ENCODE measurements at regions not wholly inside any gene's neighbourhood (a gene's known extent, or its start where the extent isn't known, plus 50 kb on each side); places are given as distances from the start of the nearest gene placed in this dataset.
A peak's percentile ranks its signal among the peaks of the same experiment; 100 is the strongest.

DNA sequence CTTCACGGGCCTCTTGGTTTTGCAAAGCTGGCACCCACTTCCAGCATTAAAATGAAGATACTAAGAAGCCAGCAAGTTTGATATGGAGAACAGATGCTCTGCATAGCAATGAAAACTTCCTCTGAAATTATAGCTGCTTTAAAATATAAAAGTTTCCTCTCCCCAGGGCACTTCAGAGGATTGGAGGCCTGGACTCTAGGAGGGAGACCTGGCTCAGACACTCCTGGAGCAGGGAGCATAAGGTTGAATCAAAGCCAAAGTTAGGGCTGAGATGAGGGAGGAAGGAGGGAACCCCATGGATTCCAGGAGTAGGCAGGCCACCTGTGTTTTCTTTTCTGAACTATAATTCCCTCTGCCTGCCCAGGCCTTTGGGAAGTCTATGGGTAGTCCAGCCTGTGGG lies 176.0 kb upstream of the RPL38 start:
- no peak for DNase-seq

- no peak for DNase-seq
Observed at GRCh38 chr17:74028354-74029116, 174.9 kb upstream of the RPL38 start.

DNA sequence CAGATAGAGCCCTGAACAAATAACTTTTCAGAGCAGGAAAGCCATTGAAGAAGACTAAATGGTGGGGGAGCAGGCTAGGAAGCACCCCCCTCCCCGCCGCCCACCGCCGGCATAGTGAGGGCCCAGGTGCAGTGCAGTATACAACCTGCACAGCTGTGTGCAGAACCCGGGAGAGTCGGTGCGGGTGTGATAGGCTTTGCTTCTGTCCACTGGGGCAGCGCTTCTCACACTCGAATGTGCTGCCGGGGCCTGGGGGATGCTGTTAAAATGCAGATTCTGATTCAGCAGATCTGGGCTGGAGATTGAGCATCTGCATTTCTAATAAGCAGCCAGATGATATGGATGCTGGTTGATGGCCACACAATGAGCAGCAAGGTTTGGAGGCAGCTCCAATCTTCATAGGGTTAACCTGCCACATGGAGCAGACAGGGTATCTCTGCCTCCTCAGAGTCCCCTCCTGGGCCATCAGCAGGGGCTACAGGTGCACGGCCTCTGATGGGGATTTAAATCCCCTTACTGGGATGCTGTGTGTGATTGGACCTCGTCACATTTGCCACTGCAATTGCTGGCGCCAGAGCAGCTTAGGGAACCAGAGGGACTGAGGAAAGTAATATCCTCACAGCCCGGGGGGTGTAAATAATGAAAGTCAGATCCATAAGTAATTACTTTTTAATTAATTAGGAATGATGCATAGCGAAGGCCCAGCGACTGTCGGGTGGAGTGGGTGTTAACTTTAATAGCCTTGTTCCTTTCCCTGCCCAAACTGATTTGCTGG lies 172.0 kb upstream of the RPL38 start:
- DNase-seq: no peak

DNA sequence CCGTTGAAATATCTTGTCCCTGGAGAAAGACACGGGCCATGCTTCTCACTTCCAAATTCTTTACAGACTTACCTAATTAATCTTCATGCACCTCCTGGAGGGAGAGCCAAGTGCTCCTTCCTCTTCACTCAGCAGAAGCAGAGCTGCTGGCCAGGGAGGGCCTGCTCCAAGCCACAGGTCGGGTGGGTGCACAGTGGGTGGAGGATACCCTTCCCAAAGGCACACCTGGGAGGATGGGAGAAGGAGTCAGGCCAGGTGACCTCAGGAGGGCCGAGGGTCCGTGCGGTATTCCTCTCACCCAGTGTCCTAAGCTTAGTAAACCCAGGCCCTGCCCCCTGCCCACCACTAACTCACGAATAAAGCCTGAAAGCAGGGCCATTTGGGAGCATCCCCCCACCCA lies 171.3 kb upstream of the RPL38 start:
- no peak for DNase-seq

DNA sequence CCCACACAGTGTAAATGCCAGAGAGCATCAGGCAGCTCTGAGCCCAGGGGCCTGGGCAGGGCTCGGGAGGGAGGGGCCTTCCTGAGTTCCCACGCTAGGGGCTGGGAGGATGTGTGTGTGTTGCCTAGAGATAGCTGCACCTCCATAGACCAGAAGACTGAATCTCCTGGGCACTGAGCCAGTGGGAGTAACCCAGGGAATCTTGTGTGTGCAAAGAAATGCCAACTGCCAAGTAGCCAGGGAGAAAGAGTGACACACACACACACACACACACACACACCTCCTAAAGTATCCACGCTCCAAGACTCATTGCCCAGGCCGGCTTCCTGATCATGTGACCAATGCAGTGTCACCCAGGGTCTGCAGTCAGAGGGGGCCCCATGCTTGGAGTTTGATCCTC lies 166.2 kb upstream of the RPL38 start:
- peak; percentile 46 for DNase-seq

DNA sequence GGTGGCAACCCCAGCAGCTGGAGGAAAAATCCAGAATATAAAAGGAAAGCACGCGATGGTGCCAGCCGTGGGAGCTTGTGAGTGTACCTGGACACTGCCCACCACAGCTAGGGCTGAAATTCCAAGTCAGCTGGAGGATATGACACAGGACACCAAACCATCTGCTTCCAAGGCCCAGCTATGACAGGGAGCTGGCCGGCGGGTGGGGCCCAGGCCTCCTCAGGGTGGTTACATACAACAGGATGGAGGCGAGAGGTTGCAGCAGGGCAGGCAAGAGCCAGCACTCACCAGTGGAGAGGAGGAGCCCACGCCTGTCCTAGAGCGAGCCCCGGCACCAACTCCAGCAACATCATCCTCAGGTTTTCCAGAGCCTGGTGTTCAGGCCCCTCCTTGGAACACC lies 163.2 kb upstream of the RPL38 start:
- no peak for DNase-seq

DNA sequence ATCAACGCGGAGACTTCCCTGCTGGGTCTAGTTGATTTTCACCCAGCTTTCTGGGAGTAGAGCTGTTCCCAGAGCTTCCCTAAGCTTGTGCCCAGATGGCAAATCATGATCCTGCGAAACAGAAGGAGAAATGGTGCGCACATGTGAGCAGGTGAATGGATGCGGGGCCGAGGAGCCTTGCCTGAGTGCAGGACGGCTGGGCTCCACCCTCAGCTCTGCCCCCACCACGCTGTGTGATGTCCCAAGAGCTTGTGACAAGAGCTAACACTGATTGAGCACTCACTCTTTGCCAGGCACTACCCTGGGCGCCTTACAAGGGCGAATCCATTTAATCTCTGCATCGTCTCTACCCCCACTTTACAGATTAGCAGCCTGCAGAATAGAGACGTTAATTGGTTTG lies 162.7 kb upstream of the RPL38 start:
- no peak for DNase-seq

DNA sequence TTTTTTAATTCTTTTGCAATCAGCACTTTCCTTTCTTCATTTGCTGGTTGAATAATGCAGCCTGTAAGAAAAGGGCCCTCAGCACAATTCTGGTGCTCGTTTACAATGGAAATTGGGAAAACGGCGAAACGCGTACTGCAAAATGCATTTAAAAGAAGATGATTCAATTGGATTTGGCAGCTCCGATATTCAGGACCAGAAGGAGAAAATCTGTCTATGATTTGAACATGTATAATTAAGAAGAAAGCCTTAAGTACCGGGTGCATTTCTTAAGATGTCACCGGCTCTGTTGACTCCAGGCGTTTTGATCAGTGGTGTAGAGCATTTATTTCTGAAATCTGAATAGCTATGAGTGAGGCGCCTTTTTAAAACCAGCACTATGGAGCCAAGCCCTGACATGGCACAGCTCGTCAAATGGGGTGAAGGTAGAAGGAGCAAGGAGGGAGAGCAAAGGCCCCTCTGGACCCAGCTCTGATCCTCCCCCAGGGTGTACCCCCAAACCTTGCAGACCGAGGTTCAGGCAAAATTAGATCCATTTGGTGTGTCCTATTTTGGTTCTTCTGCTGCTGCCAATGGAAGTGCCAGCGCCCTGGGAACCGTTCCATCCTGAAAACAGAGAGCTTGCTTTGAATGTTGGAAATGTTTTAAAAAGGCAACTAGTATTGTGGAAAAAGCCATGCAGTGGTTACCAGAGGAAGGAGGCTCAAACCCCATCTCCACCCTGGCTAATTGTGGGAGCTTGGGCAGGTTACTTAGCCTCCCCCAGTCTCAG lies 161.4 kb upstream of the RPL38 start:
- no peak for DNase-seq

DNA sequence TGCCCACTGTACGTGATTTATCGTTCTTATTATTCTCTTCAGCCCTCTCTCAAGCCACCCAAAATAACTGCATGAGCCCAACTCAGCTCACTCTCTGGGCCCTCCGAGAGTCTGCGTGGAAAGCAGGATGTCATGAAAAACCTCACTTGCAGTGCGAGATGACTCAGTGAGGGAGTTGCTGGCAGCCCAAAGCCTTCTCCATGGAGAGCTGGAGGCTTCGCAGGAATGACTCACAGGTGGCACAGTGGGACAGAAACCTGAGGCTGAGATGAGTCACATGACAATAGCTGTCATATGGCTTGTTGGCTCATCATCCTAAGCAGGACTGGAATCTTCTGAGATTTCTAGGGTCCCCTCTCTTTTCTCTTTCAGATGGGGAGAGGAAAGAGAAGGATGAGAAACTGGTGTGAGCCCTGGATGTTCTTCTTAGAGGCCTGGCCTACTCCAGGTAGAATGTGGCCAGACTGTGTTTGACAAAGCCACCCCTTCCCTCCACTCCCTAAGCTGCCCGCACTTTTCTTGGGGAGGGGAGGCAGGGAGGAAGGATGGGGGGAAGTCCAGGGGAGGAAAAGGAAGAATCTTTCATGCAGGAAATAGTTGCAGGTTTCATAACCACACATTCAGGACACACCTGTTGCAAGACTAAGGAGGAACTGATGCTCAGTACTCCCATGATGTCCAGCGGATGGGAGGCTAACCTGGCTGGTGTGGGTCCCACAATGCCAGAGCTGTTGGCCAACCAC lies 160.6 kb upstream of the RPL38 start:
- peak; percentile 64 for DNase-seq

DNA sequence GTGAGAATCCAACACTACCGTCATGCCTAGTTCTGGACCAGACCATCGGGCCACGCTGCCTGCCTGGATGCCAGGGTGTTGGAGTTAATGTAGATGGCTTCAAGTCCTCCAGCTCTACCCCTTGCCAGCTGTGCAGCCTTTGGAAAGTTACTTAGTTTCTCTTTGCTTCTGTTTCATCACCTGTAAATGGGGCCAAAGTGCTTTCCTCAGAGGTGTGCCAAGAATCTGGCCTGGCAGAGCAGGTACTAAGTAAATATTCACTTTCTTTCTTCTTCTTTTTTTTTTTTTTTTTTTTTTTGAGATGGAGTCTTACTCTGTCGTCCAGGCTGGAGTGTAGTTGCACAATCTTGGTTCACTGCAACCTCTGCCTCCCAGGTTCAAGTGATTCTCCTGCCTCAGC lies 159.5 kb upstream of the RPL38 start:
- no peak for DNase-seq

- DNase-seq: no peak
Observed at GRCh38 chr17:74045608-74046280, 157.7 kb upstream of the RPL38 start.

DNA sequence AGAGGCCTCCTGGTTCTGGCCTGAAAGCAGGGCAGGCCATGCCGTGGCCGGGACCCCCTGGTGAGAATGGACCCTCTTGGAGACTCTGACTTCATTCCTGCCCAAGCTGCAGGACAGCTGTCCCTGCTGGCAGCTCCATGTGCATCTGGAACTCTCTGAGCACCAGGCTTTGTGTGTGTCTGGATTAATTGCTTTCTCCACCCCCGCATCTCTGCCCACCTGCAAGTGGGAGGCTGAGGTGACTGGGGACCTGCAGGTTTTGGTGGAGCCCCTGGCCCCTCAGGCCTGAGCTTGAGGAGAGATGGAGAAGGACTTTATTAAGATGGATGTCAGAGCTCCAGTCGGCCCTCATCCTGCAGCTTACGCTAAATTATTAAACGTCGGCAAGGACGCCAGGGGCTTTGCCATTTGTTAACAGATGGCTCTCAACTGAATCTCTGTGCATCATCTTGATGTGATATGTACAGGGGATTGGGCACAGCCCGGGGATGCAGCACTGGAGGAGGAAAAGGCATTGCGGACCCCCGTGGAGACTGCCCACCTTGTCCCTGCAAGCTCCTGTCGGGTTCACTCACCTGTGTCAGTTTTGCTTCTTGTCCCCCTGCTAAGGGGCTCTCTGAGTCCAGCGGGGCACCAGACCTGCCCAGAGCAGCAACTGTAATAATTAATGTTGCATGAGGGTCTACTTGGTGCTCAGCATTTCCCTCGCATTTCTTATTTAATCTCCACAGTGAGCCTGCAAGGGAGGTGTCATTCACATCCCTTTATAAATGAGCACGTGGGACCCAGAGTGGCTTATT lies 154.1 kb upstream of the RPL38 start:
- DNase-seq: no peak

- DNase-seq: no peak
Observed at GRCh38 chr17:74049967-74050458, 153.5 kb upstream of the RPL38 start.

DNA sequence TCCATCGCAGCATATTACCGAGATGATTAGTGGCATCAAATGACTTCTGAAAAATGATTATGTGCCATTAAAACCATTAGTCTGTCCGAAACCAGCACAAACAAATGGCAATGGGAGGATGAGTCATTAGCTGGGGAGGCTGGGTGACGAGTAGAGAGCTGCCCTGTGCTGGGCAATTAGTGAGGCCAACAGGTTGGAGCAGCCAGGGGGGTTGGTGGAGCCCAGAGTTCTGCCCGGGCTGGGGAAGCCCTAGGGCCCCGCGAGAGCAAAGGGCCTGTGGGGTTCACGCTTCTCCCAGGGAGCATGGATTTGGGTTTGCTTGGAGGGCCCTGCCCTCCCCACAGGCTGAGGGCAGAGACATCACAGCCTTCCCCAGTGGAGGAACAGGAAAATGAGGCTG lies 152.1 kb upstream of the RPL38 start:
- DNase-seq: no peak

- no peak for DNase-seq
Observed at GRCh38 chr17:74052993-74053711, 150.3 kb upstream of the RPL38 start.

DNA sequence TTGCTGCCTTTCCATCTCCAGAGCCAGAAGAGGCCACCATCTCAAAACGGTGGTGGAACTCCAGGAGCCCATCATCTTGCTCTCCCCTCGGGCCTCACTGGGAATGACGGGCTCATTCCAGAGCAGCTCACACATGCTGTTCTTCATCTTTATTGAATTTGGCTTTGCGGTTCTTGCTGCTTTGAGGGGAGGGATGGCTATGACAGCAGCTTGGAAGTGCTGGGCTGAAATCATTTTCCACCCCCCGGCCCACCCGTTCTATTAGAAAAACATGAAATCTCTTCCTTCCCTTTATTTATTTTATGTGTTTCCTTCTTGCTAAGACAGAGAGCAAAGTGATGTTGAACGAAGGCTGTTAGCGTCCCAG lies 149.8 kb upstream of the RPL38 start:
- DNase-seq: no peak

DNA sequence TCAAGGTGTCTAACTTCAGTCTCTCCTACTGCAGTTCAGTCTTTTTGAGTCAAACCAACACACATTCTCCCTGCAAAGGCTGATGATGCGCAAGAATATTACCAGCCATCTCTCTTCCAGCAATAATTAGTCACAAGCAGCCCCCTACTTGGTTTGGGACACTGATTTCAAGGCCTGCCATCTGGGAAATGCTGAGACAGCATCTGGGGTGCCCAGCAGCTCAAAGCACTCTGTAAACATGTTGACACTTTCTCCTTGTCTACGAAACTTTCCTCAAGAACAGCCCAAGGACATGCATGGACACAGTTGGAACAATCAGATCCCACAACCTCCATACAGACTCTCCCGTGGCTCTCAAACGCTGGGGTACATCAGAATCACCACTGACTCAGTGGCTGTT lies 149.2 kb upstream of the RPL38 start:
- DNase-seq: no peak

DNA sequence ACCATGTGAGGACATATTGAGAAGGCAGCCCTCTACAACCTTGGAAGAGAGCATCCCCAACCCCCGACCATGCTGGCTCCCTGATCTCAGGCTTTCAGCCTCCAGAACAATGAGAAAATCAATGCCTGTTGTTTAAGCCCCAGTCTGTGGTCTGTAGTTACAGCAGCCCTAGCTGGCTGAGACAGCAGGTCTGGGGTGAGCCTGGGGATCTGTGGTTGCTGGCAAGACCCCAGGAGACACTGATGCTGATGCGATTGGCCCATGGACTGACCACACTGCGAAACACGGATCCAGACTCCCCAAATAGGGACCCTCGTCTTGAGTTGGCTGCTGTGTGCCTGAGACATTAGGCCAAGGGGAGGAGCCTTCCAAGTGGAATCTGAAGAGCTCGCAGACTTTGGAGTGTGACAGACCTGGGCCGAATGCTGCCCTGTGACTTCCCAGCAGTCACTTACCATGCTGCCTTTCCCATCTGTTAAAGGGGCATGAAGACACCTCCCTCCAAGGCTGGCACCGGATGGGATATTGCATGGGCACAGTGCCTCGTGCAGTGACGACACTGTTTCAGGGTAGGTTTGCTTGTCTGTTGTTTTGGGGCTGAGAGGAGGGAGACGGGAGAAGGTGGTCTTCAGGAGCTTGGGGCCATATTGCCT lies 147.8 kb upstream of the RPL38 start:
- no peak for DNase-seq

DNA sequence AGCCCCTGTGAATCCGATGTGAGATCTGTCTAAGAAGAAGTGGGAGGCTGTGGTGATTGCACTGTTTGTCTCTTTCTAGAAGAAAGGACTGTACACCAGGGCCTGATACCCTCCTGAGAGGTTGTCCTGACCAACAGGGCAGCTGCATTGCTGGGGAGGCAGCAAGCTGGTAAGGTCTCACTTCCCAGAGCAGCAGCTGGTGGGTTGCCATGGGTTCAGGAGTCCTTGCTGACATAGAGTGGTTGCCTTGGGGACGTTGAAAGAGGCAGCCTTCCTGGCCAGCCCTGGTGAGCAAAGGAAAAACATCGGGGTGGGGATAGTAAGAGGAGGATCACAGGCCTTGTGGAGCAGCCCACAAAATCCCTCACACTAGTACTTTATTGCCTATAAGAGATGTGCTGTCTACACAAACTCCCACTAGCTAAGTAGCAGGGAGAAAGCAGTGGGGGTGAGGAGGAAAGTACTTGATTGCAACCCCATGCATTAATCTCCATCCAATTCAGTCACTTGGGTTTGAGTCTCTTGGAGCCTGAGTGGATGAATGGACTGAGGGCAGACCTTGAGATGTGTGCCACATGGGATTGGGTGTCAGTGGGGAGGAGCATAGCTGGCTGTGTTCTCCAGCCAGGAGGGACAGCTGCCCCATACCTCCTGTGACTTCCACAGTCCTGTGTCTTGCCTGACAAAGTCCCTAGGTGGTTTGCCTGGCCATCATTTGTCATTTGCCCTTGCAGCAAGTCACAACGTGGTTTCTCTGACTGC lies 143.8 kb upstream of the RPL38 start:
- DNase-seq: no peak

Data from kidney glomerular epithelial cell (primary cell).